Prostate gland (tissue), 2 donors: ENCODE measurements at regions not wholly inside any gene's neighbourhood (a gene's known extent, or its start where the extent isn't known, plus 50 kb on each side); places are given as distances from the start of the nearest gene placed in this dataset.

Source experiments
- DNase-seq: peaks from one replicate; pipeline ENCODE4 v3.0.0-alpha.2; 2019; ENCODE audit warnings: low spot score
- H3K27ac ChIP-seq, 2 donors: fragments of 200-600 bp; sonication (generic); 2 replicates each; pipeline ENCODE4 v1.5.1; 2017 to 2019
- H3K27me3 ChIP-seq: fragments of 200-600 bp; sonication (generic); replicated peaks from 2 replicates; pipeline ENCODE4 v1.5.1; 2019; ENCODE audit not compliant: insufficient read depth
- H3K36me3 ChIP-seq, 2 donors: fragments of 200-600 bp; sonication (generic); 1 replicate in 1 of 2; 2 replicates in 1 of 2; pipeline versions ENCODE4 v1.5.1 to v1.8.1; 2017 to 2019
- H3K4me1 ChIP-seq: fragments of 200-600 bp; sonication (generic); replicated peaks from 2 replicates; pipeline ENCODE4 v1.5.1; 2019
- H3K4me3 ChIP-seq, 2 donors: fragments of 200-600 bp; sonication (generic); 2 replicates each; pipeline ENCODE4 v1.5.1; 2017 to 2019
- H3K9me3 ChIP-seq: fragments of 200-600 bp; sonication (generic); 2 replicates; pipeline ENCODE4 v1.5.1; 2017
- POLR2A ChIP-seq: fragments of 450-650 bp; IDR thresholded peaks from one replicate; pipeline ENCODE4 v1.6.1; 2016; ENCODE audit warnings: antibody characterized with exemption, mild to moderate bottlenecking
- POLR2AphosphoS5 ChIP-seq: sonication (generic); formaldehyde crosslinking; IDR thresholded peaks from one replicate; pipeline ENCODE4 v1.6.1; 2017; ENCODE audit warnings: antibody characterized with exemption
- WGBS: methylation state at CpG from one replicate; pipeline ENCODE4 v1.1.5; 2018; 5-methylcytosine and 5-hydroxymethylcytosine counted together
- intact Hi-C: fragments of 100-400 bp; cut with DNase I; formaldehyde crosslinking; loops from one replicate; pipeline ENCODE4 v1.14.2; 2022
- TF ChIP-seq, protein P1 (sequence below), 4 experiments: fragments of 200-600 bp in 2 of 4; fragments of 450-650 bp in 2 of 4; sonication (generic) in 2 of 4; IDR thresholded peaks; 1 replicate in 3 of 4; 2 replicates in 1 of 4; pipeline ENCODE4 v1.5.1; 2016 to 2019; ENCODE audit warnings: antibody characterized with exemption in 4 of 4, mild to moderate bottlenecking in 2 of 4, moderate library complexity in 2 of 4

DNA sequence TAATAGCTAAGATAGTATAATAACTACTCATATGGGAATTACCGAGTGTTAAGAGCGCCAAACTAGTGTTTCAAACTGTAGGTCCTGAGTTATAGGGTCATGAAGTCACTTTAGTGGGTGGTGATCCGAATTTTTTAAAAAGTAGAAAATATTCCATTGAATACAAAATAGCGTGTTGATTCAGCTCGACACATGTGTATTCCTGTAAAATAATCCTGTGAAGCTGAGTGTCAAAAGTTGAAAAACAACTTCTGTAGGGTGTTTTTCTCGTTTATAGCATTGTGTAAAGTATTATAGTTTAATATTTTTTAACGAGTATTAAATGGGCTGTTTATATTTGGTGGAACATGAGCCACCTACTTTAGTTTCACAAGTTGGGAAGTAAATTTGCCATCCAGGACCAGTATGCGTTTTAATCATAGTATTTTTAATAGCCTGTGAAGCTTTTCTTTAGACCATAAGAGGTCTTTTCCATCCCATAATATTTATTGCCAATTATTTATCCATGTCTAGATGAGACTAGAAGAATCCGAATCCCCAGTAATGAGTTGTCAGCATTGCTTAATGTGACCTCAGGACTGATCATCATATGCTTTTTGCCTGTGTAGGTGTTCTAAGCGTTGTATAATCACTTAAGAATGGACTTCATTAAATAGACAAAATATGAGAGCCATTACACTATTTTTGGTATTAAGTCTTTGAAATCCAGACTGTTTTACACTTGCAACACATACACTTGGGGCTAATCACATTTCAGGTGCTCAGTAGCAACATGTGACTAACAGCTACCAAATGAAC is 84.1 kb downstream of the PTPDC1 start:
- Histone ChIP-seq H3K4me3 (peak overlapping the region; percentile 95 to 98), H3K27me3 (no peaks in the 10 kb centered on the region), H3K9me3 (no peaks in the 10 kb centered on the region), H3K4me1 (peaks cover 6% of the 10 kb centered on the region), H3K36me3 (no peaks in the 10 kb centered on the region), H3K27ac (peak overlapping the region; percentile 99 to 100)
- 10% methylated on average over 10 of the region's 10 CpGs for WGBS
- TF ChIP-seq POLR2AphosphoS5 (no peak), POLR2A (no peak)
- TF ChIP-seq, protein P1, sequence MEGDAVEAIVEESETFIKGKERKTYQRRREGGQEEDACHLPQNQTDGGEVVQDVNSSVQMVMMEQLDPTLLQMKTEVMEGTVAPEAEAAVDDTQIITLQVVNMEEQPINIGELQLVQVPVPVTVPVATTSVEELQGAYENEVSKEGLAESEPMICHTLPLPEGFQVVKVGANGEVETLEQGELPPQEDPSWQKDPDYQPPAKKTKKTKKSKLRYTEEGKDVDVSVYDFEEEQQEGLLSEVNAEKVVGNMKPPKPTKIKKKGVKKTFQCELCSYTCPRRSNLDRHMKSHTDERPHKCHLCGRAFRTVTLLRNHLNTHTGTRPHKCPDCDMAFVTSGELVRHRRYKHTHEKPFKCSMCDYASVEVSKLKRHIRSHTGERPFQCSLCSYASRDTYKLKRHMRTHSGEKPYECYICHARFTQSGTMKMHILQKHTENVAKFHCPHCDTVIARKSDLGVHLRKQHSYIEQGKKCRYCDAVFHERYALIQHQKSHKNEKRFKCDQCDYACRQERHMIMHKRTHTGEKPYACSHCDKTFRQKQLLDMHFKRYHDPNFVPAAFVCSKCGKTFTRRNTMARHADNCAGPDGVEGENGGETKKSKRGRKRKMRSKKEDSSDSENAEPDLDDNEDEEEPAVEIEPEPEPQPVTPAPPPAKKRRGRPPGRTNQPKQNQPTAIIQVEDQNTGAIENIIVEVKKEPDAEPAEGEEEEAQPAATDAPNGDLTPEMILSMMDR (IDR thresholded peaks at IDR 0.05), result no peak
- intact Hi-C loops, result no loop called here
- no peak for DNase-seq

DNA sequence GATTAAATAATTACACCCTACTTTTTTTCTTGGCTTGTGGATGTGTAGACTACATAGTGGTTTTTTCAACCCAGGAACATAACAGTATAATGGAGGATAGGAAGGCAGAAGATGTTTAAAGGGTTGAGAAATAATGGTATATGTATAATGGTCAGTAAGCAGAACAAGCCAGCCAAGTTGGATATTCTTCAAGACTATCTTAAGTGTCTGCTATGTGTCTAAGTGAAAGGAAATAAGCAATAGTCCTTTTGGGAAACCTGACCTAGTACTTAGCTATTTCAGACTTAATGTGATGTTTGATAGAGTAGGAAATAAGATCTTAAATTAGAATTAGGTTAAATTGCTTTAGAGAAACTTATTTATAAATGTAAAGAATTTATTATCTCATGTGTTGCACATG is 85.7 kb downstream of the PTPDC1 start:
- TF ChIP-seq POLR2AphosphoS5, result no peak
- TF ChIP-seq, protein P1 (IDR thresholded peaks at IDR 0.05), result no peak
- no peak for TF ChIP-seq POLR2A
- no peaks in the 10 kb centered on the region for H3K9me3 ChIP-seq
- peaks cover 6% of the 10 kb centered on the region for H3K4me1 ChIP-seq
- intact Hi-C loops, result no loop called here
- DNase-seq, result no peak
- H3K36me3 ChIP-seq, result no peaks in the 10 kb centered on the region
- no peaks in the 10 kb centered on the region for H3K27me3 ChIP-seq
- H3K27ac ChIP-seq, result no peak overlapping the region
- no peak overlapping the region for H3K4me3 ChIP-seq

DNA sequence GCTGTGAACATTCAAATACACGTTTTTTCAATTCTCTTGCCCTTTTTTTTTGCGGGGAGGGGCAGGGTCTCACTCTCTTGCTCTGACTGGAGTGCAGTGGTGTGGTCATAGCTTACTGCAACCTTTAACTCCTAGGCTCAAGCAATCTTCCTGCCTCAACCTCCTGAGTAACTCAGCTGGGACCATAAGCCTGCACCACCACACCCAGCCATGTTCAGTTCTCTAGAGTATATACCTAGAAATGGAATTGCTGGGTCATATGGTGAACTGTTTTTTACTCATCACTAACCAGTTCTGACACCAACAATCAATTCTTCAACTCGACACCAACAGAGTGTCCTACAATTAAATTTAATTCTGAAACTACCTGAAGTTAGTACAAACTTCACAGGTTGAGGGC is 85.5 kb upstream of the ZNF169 start:
- intact Hi-C loops, result no loop called here
- no peaks in the 10 kb centered on the region for H3K9me3 ChIP-seq
- WGBS, result 61% methylated on average over 3 of the region's 3 CpGs
- DNase-seq, result no peak
- H3K4me1 ChIP-seq, result peaks cover 6% of the 10 kb centered on the region
- no peak overlapping the region for H3K4me3 ChIP-seq
- H3K36me3 ChIP-seq, result no peaks in the 10 kb centered on the region
- TF ChIP-seq, protein P1 (IDR thresholded peaks at IDR 0.05), result no peak
- TF ChIP-seq POLR2AphosphoS5 (no peak), POLR2A (no peak)
- H3K27me3 ChIP-seq, result no peaks in the 10 kb centered on the region
- no peak overlapping the region for H3K27ac ChIP-seq

DNA sequence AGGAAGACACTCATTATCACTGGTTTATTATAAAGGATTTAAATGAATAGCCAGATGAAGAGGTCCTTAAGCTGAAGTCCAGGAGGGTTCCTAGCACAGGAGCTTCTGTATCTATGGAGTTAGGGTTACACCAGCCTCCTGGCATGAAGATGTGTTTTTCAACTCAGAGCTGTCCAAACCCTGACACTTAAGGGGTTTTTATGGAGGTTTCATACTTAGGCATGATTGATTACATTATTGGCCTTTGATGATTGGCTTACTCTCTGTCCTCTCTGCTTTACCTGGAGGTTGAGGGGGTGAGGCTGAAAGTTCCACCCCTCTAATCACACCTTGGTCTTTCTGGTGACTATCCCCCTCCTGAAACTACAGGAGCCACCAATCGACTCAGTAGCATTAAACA is 84.9 kb upstream of the ZNF169 start:
- H3K27ac ChIP-seq, result no peak overlapping the region
- WGBS, result 55% methylated on average over 1 of the region's 1 CpG
- intact Hi-C loops, result no loop called here

More for the DNA sequence above, 84.9 kb upstream of the ZNF169 start:
- no peak for DNase-seq
- no peak for TF ChIP-seq POLR2A
- TF ChIP-seq, protein P1 (IDR thresholded peaks at IDR 0.05), result no peak
- no peak for TF ChIP-seq POLR2AphosphoS5
- H3K4me3 ChIP-seq, result no peak overlapping the region
- H3K4me1 ChIP-seq, result peaks cover 6% of the 10 kb centered on the region
- H3K36me3 ChIP-seq, result no peaks in the 10 kb centered on the region
- H3K27me3 ChIP-seq, result no peaks in the 10 kb centered on the region
- H3K9me3 ChIP-seq, result no peaks in the 10 kb centered on the region
